ENCODE measurements at regions not wholly inside any gene's neighbourhood (a gene's known extent, or its start where the extent isn't known, plus 50 kb on each side); places are given as distances from the start of the nearest gene placed in this dataset.

- TF ChIP-seq, protein P1, sequence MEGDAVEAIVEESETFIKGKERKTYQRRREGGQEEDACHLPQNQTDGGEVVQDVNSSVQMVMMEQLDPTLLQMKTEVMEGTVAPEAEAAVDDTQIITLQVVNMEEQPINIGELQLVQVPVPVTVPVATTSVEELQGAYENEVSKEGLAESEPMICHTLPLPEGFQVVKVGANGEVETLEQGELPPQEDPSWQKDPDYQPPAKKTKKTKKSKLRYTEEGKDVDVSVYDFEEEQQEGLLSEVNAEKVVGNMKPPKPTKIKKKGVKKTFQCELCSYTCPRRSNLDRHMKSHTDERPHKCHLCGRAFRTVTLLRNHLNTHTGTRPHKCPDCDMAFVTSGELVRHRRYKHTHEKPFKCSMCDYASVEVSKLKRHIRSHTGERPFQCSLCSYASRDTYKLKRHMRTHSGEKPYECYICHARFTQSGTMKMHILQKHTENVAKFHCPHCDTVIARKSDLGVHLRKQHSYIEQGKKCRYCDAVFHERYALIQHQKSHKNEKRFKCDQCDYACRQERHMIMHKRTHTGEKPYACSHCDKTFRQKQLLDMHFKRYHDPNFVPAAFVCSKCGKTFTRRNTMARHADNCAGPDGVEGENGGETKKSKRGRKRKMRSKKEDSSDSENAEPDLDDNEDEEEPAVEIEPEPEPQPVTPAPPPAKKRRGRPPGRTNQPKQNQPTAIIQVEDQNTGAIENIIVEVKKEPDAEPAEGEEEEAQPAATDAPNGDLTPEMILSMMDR (IDR thresholded peaks at IDR 0.05; ENCODE audit: low read length): no peak
- TF ChIP-seq EZH2phosphoT487 (IDR thresholded peaks at IDR 0.05; ENCODE audit: low read length): no peak
Observed at GRCh38 chr22:48560836-48561235, 1266.8 kb downstream of the BRD1 start.

Measured in MM.1S (cell line).